HepG2 (cell line): ENCODE measurements at regions not wholly inside any gene's neighbourhood (a gene's known extent, or its start where the extent isn't known, plus 50 kb on each side); places are given as distances from the start of the nearest gene placed in this dataset.

Source experiments
- CENPX ChIP-seq: sonication (generic); formaldehyde crosslinking; IDR thresholded peaks from 2 replicates; pipeline ENCODE4 v1.9.0; 2021; ENCODE audit warnings: mild to moderate bottlenecking, missing genetic modification reagents, moderate library complexity
- ELF1 ChIP-seq: sonication (generic); formaldehyde crosslinking; IDR thresholded peaks from 2 replicates; pipeline ENCODE4 v1.4.0; 2020; ENCODE audit warnings: missing genetic modification reagents
- ETV6 ChIP-seq: sonication (generic); formaldehyde crosslinking; conservative IDR thresholded peaks from 2 replicates; pipeline ENCODE4 v1.4.0; 2020; ENCODE audit warnings: missing genetic modification reagents
- GABPA ChIP-seq, 2 experiments: IDR thresholded peaks; 2 replicates each; pipeline ENCODE4 v1.6.1; 2011 to 2016; ENCODE audit warnings: low read depth in 2 of 2, low read length in 1 of 2, missing biosample characterization in 1 of 2, missing genetic modification characterization in 1 of 2
- GTF3A ChIP-seq: sonication (generic); formaldehyde crosslinking; conservative IDR thresholded peaks from 2 replicates; pipeline ENCODE4 v1.4.0; 2020; ENCODE audit warnings: mild to moderate bottlenecking, missing genetic modification reagents
- HCFC1 ChIP-seq: fragments of 150-350 bp; IDR thresholded peaks from 2 replicates; pipeline ENCODE4 v1.6.1; 2014; ENCODE audit warnings: low read depth, low read length
- HOXA3 ChIP-seq: sonication (generic); formaldehyde crosslinking; IDR thresholded peaks from 2 replicates; pipeline ENCODE4 v1.5.0; 2020; ENCODE audit warnings: missing genetic modification reagents
- MXD3 ChIP-seq: IDR thresholded peaks from 2 replicates; pipeline ENCODE4 v1.6.1; 2016; ENCODE audit warnings: mild to moderate bottlenecking, missing biosample characterization, missing genetic modification reagents
- ZBTB37 ChIP-seq: sonication (generic); formaldehyde crosslinking; IDR thresholded peaks from 2 replicates; pipeline ENCODE4 v1.4.0; 2020; ENCODE audit warnings: mild to moderate bottlenecking, missing genetic modification reagents
- ZNF24 ChIP-seq: fragments of 450-650 bp; IDR thresholded peaks from 2 replicates; pipeline ENCODE4 v1.6.1; 2017; ENCODE audit warnings: antibody characterized with exemption, mild to moderate bottlenecking
- ZNF432 ChIP-seq: sonication (generic); formaldehyde crosslinking; IDR thresholded peaks from 2 replicates; pipeline ENCODE4 v1.5.0; 2020; ENCODE audit warnings: missing genetic modification reagents, mild to moderate bottlenecking, borderline replicate concordance
- ZNF800 ChIP-seq: sonication (generic); formaldehyde crosslinking; IDR thresholded peaks from 2 replicates; pipeline ENCODE4 v1.4.0; 2020; ENCODE audit warnings: missing genetic modification reagents
- TF ChIP-seq, protein P1 (sequence below): sonication (generic); formaldehyde crosslinking; IDR thresholded peaks from 2 replicates; pipeline ENCODE4 v1.5.1; 2020; ENCODE audit warnings: mild to moderate bottlenecking, missing genetic modification reagents, moderate library complexity
- TF ChIP-seq, protein P2 (sequence below): sonication (generic); formaldehyde crosslinking; IDR thresholded peaks from 2 replicates; pipeline ENCODE4 v1.5.0; 2020; ENCODE audit warnings: missing genetic modification reagents
- TF ChIP-seq, protein P3 (sequence below), 2 experiments: sonication (generic) in 1 of 2; formaldehyde crosslinking in 1 of 2; IDR thresholded peaks; 2 replicates each; pipeline versions ENCODE4 v1.4.0 to v1.6.1; 2018 to 2020; ENCODE audit warnings: missing genetic modification reagents in 2 of 2, borderline replicate concordance in 1 of 2, low read depth in 1 of 2, mild to moderate bottlenecking in 1 of 2, missing biosample characterization in 1 of 2

- TF ChIP-seq, protein P1, sequence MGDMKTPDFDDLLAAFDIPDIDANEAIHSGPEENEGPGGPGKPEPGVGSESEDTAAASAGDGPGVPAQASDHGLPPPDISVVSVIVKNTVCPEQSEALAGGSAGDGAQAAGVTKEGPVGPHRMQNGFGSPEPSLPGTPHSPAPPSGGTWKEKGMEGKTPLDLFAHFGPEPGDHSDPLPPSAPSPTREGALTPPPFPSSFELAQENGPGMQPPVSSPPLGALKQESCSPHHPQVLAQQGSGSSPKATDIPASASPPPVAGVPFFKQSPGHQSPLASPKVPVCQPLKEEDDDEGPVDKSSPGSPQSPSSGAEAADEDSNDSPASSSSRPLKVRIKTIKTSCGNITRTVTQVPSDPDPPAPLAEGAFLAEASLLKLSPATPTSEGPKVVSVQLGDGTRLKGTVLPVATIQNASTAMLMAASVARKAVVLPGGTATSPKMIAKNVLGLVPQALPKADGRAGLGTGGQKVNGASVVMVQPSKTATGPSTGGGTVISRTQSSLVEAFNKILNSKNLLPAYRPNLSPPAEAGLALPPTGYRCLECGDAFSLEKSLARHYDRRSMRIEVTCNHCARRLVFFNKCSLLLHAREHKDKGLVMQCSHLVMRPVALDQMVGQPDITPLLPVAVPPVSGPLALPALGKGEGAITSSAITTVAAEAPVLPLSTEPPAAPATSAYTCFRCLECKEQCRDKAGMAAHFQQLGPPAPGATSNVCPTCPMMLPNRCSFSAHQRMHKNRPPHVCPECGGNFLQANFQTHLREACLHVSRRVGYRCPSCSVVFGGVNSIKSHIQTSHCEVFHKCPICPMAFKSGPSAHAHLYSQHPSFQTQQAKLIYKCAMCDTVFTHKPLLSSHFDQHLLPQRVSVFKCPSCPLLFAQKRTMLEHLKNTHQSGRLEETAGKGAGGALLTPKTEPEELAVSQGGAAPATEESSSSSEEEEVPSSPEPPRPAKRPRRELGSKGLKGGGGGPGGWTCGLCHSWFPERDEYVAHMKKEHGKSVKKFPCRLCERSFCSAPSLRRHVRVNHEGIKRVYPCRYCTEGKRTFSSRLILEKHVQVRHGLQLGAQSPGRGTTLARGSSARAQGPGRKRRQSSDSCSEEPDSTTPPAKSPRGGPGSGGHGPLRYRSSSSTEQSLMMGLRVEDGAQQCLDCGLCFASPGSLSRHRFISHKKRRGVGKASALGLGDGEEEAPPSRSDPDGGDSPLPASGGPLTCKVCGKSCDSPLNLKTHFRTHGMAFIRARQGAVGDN, result peak; percentile 51; the same call in 1 of the 2 replicates
- TF ChIP-seq GTF3A (CRISPR knock-in tag) (no peak), ELF1 (no peak), HOXA3 (CRISPR knock-in tag) (0 out of 2 replicates have a peak, but pooled peaks have one; percentile 9), ZNF24 (no peak), HCFC1 (no peak), ZNF432 (CRISPR knock-in tag) (no peak), ZNF800 (CRISPR knock-in tag) (peak; percentile 81; the same call in 1 of the 2 replicates), GABPA (IDR thresholded peaks at IDR 0.05; ENCODE audit: low read depth, low read length) (0 out of 2 replicates have a peak, but pooled peaks have one; percentile 24), GABPA (CRISPR knock-in tag; IDR thresholded peaks at IDR 0.05; ENCODE audit: low read depth) (no peak), CENPX (CRISPR knock-in tag) (no peak), ZBTB37 (CRISPR knock-in tag) (no peak), MXD3 (CRISPR knock-in tag) (no peak), ETV6 (CRISPR knock-in tag) (no peak)
- TF ChIP-seq, protein P2, sequence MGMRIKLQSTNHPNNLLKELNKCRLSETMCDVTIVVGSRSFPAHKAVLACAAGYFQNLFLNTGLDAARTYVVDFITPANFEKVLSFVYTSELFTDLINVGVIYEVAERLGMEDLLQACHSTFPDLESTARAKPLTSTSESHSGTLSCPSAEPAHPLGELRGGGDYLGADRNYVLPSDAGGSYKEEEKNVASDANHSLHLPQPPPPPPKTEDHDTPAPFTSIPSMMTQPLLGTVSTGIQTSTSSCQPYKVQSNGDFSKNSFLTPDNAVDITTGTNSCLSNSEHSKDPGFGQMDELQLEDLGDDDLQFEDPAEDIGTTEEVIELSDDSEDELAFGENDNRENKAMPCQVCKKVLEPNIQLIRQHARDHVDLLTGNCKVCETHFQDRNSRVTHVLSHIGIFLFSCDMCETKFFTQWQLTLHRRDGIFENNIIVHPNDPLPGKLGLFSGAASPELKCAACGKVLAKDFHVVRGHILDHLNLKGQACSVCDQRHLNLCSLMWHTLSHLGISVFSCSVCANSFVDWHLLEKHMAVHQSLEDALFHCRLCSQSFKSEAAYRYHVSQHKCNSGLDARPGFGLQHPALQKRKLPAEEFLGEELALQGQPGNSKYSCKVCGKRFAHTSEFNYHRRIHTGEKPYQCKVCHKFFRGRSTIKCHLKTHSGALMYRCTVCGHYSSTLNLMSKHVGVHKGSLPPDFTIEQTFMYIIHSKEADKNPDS, result no peak
- TF ChIP-seq, protein P3, sequence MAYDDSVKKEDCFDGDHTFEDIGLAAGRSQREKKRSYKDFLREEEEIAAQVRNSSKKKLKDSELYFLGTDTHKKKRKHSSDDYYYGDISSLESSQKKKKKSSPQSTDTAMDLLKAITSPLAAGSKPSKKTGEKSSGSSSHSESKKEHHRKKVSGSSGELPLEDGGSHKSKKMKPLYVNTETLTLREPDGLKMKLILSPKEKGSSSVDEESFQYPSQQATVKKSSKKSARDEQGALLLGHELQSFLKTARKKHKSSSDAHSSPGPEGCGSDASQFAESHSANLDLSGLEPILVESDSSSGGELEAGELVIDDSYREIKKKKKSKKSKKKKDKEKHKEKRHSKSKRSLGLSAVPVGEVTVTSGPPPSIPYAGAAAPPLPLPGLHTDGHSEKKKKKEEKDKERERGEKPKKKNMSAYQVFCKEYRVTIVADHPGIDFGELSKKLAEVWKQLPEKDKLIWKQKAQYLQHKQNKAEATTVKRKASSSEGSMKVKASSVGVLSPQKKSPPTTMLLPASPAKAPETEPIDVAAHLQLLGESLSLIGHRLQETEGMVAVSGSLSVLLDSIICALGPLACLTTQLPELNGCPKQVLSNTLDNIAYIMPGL (CRISPR knock-in tag; IDR thresholded peaks at IDR 0.05; ENCODE audit: borderline replicate concordance in 1 of 2, low read depth in 1 of 2), result peak; percentile 35 to 52; a peak in 2 of 4 replicates
Measured at GRCh38 chr3:182682263-182683241, 110.8 kb upstream of the ATP11B start (continued).
